ENCODE measurements at regions not wholly inside any gene's neighbourhood (a gene's known extent, or its start where the extent isn't known, plus 50 kb on each side); places are given as distances from the start of the nearest gene placed in this dataset.
"Not testable (repeated sequence)": the region's sequence is repeated elsewhere in the genome, so short reads cannot be mapped to it uniquely, and the experiment has no call there.

- no peak overlapping the region for H3K27ac ChIP-seq
- no peak overlapping the region for H3K4me3 ChIP-seq
- no peaks in the 10 kb centered on the region for H3K4me1 ChIP-seq
- no peaks in the 10 kb centered on the region for H3K36me3 ChIP-seq (ENCODE audit: low read depth, missing control alignments)
- H3K9me3 ChIP-seq = no peaks in the 10 kb centered on the region
- DNase-seq = no peak
- H3K27me3 ChIP-seq = no peaks in the 10 kb centered on the region
- intact Hi-C loops (cut with DNase I; ENCODE audit: low total_unique reads) = no loop called here
- TF ChIP-seq CTCF (IDR thresholded peaks at IDR 0.05) = no peak
- no peak for TF ChIP-seq POLR2A (IDR thresholded peaks at IDR 0.05)
- 70 to 77% methylated on average over 5 of the region's 5 CpGs for WGBS, 2 donors
Observed at GRCh38 chr11:47928426-47928825, 51.9 kb upstream of the PTPRJ start.

GRCh38 chr11:47924184-47924691, 56.1 kb upstream of the PTPRJ start:
- TF ChIP-seq CTCF (IDR thresholded peaks at IDR 0.05) (no peak), POLR2A (IDR thresholded peaks at IDR 0.05) (no peak)
- Histone ChIP-seq H3K36me3 (ENCODE audit: low read depth, missing control alignments) (no peaks in the 10 kb centered on the region), H3K4me3 (no peak overlapping the region), H3K27me3 (no peaks in the 10 kb centered on the region), H3K27ac (no peak overlapping the region), H3K4me1 (no peaks in the 10 kb centered on the region), H3K9me3 (no peaks in the 10 kb centered on the region)
- 57 to 67% methylated on average over 8 of the region's 8 CpGs for WGBS, 2 donors
- no peak for DNase-seq
- intact Hi-C loops (cut with DNase I; ENCODE audit: low total_unique reads) = no loop called here

- WGBS, 2 donors = 42 to 50% methylated on average over 4 of the region's 4 CpGs
- Histone ChIP-seq H3K36me3 (ENCODE audit: low read depth, missing control alignments) (no peaks in the 10 kb centered on the region), H3K27ac (no peak overlapping the region), H3K9me3 (no peaks in the 10 kb centered on the region), H3K4me1 (no peaks in the 10 kb centered on the region), H3K27me3 (no peaks in the 10 kb centered on the region), H3K4me3 (no peak overlapping the region)
- no peak for TF ChIP-seq POLR2A (IDR thresholded peaks at IDR 0.05)
- no peak for TF ChIP-seq CTCF (IDR thresholded peaks at IDR 0.05)
- intact Hi-C loops (cut with DNase I; ENCODE audit: low total_unique reads) = no loop called here
- no peak for DNase-seq
Observed at GRCh38 chr11:47923667-47924066, 56.7 kb upstream of the PTPRJ start.

- H3K9me3 ChIP-seq; H3K36me3 ChIP-seq (ENCODE audit: low read depth, missing control alignments); H3K4me3 ChIP-seq; H3K27ac ChIP-seq; DNase-seq; H3K27me3 ChIP-seq; H3K4me1 ChIP-seq; intact Hi-C loops (cut with DNase I; ENCODE audit: low total_unique reads): not testable (repeated sequence)
- 93 to 95% methylated on average over 6 of the region's 6 CpGs for WGBS, 2 donors
Observed at GRCh38 chr11:47921080-47921555, 59.2 kb upstream of the PTPRJ start.

- H3K4me1 ChIP-seq = peaks cover 3% of the 10 kb centered on the region
- no peaks in the 10 kb centered on the region for H3K9me3 ChIP-seq
- TF ChIP-seq CTCF (IDR thresholded peaks at IDR 0.05) (no peak), POLR2A (IDR thresholded peaks at IDR 0.05) (no peak)
- no peaks in the 10 kb centered on the region for H3K36me3 ChIP-seq (ENCODE audit: low read depth, missing control alignments)
- WGBS, 2 donors = 90 to 91% methylated on average over 4 of the region's 4 CpGs
- H3K27ac ChIP-seq = no peak overlapping the region
- H3K27me3 ChIP-seq = no peaks in the 10 kb centered on the region
- no peak for DNase-seq
- no peak overlapping the region for H3K4me3 ChIP-seq
- intact Hi-C loops (cut with DNase I; ENCODE audit: low total_unique reads) = no loop called here
Observed at GRCh38 chr11:47918882-47919495, 61.4 kb upstream of the PTPRJ start.
